ENCODE measurements at regions not wholly inside any gene's neighbourhood (a gene's known extent, or its start where the extent isn't known, plus 50 kb on each side); places are given as distances from the start of the nearest gene placed in this dataset.

DNA sequence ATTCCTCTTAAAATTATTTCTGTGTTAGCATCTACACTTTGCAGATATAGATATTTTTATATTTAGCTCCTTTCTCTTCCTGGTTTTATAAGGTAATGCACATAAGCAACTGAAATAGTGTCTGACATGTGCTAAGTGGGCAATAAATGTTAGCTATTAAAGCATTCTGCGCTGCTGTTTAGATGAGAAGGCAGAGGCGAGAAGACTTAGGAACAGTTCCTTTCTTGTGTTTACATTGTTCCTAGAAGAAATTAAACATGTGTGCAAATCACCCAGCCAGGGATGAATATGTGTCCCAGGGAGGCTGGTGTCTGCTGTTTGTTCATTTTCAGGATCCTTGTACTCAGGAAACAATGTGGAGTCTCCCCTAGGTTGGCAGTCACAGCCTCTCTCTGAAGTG lies 292.3 kb downstream of the PMP22 start:
- Histone ChIP-seq H3K4me3 (ENCODE audit: low read length) (no peak overlapping the region), H3K9me3 (ENCODE audit: low read length) (peaks cover 7% of the 10 kb centered on the region), H3K9me2 (ENCODE audit: insufficient read depth, low read length) (no peaks in the 10 kb centered on the region), H3K27me3 (ENCODE audit: insufficient read depth, low read depth, low read length) (no peaks in the 10 kb centered on the region), H2AFZ (ENCODE audit: low read depth, low read length) (no peak overlapping the region), H4K20me1 (ENCODE audit: insufficient read depth) (no peaks in the 10 kb centered on the region), H3K9ac (ENCODE audit: low read length) (no peak overlapping the region), H3K4me2 (ENCODE audit: low read length) (no peak overlapping the region), H3K79me2 (replicated peaks; ENCODE audit: insufficient read depth, low read length) (no peaks in the 10 kb centered on the region), H3K36me3 (ENCODE audit: insufficient read depth, low read length) (no peaks in the 10 kb centered on the region), H3F3A (ENCODE audit: insufficient read depth, low read length, poor library complexity, severe bottlenecking) (no peaks in the 10 kb centered on the region), H3K27ac (ENCODE audit: low read length) (no peak overlapping the region)
- no peak for TF ChIP-seq EZH2 (IDR thresholded peaks at IDR 0.05; ENCODE audit: borderline replicate concordance, insufficient read depth, low read length, poor library complexity, severe bottlenecking)
- TF ChIP-seq, protein P1, sequence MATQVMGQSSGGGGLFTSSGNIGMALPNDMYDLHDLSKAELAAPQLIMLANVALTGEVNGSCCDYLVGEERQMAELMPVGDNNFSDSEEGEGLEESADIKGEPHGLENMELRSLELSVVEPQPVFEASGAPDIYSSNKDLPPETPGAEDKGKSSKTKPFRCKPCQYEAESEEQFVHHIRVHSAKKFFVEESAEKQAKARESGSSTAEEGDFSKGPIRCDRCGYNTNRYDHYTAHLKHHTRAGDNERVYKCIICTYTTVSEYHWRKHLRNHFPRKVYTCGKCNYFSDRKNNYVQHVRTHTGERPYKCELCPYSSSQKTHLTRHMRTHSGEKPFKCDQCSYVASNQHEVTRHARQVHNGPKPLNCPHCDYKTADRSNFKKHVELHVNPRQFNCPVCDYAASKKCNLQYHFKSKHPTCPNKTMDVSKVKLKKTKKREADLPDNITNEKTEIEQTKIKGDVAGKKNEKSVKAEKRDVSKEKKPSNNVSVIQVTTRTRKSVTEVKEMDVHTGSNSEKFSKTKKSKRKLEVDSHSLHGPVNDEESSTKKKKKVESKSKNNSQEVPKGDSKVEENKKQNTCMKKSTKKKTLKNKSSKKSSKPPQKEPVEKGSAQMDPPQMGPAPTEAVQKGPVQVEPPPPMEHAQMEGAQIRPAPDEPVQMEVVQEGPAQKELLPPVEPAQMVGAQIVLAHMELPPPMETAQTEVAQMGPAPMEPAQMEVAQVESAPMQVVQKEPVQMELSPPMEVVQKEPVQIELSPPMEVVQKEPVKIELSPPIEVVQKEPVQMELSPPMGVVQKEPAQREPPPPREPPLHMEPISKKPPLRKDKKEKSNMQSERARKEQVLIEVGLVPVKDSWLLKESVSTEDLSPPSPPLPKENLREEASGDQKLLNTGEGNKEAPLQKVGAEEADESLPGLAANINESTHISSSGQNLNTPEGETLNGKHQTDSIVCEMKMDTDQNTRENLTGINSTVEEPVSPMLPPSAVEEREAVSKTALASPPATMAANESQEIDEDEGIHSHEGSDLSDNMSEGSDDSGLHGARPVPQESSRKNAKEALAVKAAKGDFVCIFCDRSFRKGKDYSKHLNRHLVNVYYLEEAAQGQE (IDR thresholded peaks at IDR 0.05; ENCODE audit: borderline replicate concordance), result no peak
- TF ChIP-seq POLR2AphosphoS5 (IDR thresholded peaks at IDR 0.05), result no peak
- TF ChIP-seq SMC3 (conservative IDR thresholded peaks at IDR 0.05; ENCODE audit: poor library complexity), result no peak
- TF ChIP-seq MXI1 (conservative IDR thresholded peaks at IDR 0.05; ENCODE audit: poor library complexity, severe bottlenecking), result no peak
- TF ChIP-seq RAD21 (conservative IDR thresholded peaks at IDR 0.05), result no peak
- TF ChIP-seq EP300 (conservative IDR thresholded peaks at IDR 0.05; ENCODE audit: poor library complexity, severe bottlenecking), result no peak
- TF ChIP-seq TAF1 (IDR thresholded peaks at IDR 0.05; ENCODE audit: low read depth), result no peak
- TF ChIP-seq, protein P2, sequence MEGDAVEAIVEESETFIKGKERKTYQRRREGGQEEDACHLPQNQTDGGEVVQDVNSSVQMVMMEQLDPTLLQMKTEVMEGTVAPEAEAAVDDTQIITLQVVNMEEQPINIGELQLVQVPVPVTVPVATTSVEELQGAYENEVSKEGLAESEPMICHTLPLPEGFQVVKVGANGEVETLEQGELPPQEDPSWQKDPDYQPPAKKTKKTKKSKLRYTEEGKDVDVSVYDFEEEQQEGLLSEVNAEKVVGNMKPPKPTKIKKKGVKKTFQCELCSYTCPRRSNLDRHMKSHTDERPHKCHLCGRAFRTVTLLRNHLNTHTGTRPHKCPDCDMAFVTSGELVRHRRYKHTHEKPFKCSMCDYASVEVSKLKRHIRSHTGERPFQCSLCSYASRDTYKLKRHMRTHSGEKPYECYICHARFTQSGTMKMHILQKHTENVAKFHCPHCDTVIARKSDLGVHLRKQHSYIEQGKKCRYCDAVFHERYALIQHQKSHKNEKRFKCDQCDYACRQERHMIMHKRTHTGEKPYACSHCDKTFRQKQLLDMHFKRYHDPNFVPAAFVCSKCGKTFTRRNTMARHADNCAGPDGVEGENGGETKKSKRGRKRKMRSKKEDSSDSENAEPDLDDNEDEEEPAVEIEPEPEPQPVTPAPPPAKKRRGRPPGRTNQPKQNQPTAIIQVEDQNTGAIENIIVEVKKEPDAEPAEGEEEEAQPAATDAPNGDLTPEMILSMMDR (IDR thresholded peaks at IDR 0.05; ENCODE audit: poor library complexity, severe bottlenecking), result no peak

DNA sequence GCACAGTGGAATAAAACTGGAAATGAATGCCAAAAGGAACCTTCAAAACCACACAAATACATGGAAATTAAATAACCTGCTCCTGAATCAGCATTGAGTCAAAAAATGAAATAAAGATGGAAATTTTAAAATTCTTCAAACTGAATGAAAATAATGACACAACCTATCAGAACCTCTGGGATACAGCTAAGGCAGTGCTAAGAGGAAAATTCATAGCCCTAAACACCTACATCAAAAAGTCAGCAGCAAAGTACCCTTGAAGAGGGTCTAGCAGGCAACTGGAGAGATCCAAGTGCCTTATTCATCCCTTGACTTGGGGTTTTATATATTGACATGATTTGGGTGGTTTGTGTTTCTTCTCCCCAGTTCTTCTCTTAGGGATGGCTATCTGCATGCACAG lies 294.1 kb downstream of the PMP22 start:
- no peaks in the 10 kb centered on the region for H4K20me1 ChIP-seq (ENCODE audit: insufficient read depth)
- H3K27me3 ChIP-seq (ENCODE audit: insufficient read depth, low read depth, low read length), result no peaks in the 10 kb centered on the region
- no peaks in the 10 kb centered on the region for H3K36me3 ChIP-seq (ENCODE audit: insufficient read depth, low read length)
- H3K4me2 ChIP-seq (ENCODE audit: low read length), result no peak overlapping the region
- H3F3A ChIP-seq (ENCODE audit: insufficient read depth, low read length, poor library complexity, severe bottlenecking), result no peaks in the 10 kb centered on the region
- no peak overlapping the region for H2AFZ ChIP-seq (ENCODE audit: low read depth, low read length)
- H3K9ac ChIP-seq (ENCODE audit: low read length), result no peak overlapping the region
- H3K27ac ChIP-seq (ENCODE audit: low read length), result no peak overlapping the region
- no peak for TF ChIP-seq MXI1 (conservative IDR thresholded peaks at IDR 0.05; ENCODE audit: poor library complexity, severe bottlenecking)
- TF ChIP-seq, protein P2 (IDR thresholded peaks at IDR 0.05; ENCODE audit: poor library complexity, severe bottlenecking), result no peak
- no peak overlapping the region for H3K4me3 ChIP-seq (ENCODE audit: low read length)
- H3K9me2 ChIP-seq (ENCODE audit: insufficient read depth, low read length), result no peaks in the 10 kb centered on the region
- peaks cover 7% of the 10 kb centered on the region for H3K9me3 ChIP-seq (ENCODE audit: low read length)
- no peaks in the 10 kb centered on the region for H3K79me2 ChIP-seq (replicated peaks; ENCODE audit: insufficient read depth, low read length)

All from neural cell (in vitro differentiated cells).